NCI-H2227 (cell line): ENCODE measurements at regions not wholly inside any gene's neighbourhood (a gene's known extent, or its start where the extent isn't known, plus 50 kb on each side); places are given as distances from the start of the nearest gene placed in this dataset.

Experiments
- DNase-seq: peaks from one replicate; lab custom pipeline; 2025; ENCODE audit not compliant: unreplicated experiment; lab: John Stamatoyannopoulos, UW

- no peak for DNase-seq
Observed at GRCh38 chr2:17306706-17307105, 211.5 kb downstream of the RAD51AP2 start.

DNA sequence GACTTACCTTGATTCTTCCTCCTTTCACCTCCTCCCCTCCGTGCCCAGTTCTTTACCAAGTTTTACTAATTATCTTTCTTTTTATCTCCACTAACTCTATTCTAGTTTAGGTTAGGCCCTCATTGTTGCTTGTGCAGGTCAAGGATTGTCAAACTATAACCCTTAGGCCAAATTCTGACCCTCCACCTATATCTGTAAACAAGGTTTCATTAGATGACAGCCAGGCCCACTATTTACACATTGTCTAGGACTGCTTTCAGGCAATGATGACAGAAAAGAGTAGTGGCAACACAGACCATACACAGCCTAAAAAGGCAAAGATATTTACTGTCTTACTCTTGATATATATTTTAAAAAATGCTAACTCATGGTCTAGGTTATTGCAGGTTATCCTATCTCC is 212.0 kb downstream of the RAD51AP2 start:
- DNase-seq: no peak

DNA sequence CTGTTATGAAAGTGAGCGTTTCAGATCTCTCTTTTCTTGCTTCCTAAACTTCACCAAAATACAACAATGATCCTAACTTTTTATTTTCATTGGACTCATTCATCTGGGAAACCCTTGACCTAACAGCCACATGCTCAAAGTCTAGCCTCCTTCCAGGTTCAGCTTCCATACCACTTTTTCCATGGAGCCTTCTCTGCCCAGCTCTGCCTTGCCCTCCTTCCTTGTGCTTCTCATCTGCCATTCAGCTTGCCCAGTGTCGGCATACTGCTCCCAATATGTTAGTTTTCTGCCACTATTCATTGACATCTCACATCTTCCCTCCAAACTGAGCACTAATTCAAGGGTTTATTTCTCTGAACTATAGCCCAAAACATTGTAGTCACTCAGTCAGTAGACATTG is 214.7 kb downstream of the RAD51AP2 start:
- DNase-seq: no peak

DNA sequence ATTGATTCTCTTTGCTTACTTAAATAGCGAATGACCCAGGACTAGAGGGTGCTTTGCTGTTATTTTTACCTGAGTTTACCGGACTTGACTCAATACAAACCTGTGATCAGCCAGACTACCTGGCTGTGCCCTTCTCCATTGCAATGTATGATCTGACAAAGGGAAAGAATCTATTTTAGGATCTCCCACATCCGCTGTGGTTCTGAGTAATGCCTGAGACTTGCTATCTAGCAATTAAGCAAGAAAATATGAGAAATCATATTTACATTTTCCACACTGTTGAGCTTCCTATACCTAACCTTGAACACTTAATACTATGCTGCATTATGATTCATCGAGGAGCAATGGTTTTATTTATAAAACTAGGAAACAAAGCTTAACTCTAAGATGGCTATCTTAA is 215.2 kb downstream of the RAD51AP2 start:
- no peak for DNase-seq

DNA sequence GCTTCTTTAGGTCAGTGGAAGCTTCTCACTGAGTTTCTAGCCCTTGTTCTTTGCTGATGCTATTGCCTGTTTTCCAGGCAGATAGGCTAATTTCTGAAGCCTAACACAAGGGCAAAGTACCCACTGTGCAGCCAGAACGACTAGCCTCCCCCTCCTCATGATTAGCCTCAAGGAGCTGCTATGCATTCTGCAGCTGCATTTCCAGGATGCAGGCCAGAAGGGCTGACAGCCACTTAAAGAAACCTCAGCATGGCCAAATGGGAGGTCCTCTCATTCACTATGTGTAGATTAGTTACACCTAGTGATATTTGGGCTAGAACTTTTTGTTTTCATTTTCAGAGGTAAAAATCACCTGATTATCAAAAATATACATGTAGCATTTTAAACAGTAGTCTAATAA is 216.0 kb downstream of the RAD51AP2 start:
- no peak for DNase-seq

DNA sequence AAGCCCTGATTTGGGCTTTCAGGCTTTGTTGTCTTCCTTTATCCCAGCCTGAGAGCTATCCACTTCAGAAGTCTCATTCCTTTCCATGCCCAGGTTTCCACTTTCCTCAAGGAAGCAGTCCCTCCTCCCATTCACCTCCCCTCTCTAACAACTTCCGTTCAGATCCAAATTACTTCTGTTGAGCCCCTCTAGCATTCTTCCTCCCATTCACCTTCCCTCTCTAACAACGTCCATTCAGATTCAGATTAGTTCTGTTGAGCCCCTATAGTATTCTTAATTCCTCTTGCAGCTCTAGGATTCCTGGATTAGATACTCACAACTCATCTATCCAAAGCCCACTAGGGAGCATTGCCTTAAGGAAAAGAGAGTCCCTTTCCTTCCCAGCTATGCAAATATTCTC is 216.8 kb downstream of the RAD51AP2 start:
- no peak for DNase-seq

- no peak for DNase-seq
Observed at GRCh38 chr2:17299891-17300540, 218.2 kb downstream of the RAD51AP2 start.

DNA sequence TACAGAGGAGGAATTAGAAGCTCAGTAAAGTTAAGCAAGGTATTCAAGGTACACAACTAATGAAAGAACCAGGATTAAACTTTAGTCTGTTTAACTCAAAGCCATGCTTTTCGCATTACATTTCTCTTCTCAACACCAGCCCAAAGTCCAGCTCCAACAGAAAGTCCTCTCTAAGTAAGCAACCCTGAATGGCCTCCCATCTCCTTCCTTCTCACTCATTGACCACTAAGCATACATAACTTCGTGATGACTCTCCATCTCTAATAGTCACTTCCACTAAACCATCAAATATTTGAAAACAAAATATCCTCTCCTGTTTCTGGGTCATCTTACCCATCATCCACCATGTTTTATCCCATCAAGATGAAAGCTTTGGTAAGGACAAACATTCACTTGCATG is 219.8 kb downstream of the RAD51AP2 start:
- DNase-seq: no peak

- DNase-seq: no peak
Observed at GRCh38 chr2:17296686-17297085, 221.6 kb downstream of the RAD51AP2 start.

DNA sequence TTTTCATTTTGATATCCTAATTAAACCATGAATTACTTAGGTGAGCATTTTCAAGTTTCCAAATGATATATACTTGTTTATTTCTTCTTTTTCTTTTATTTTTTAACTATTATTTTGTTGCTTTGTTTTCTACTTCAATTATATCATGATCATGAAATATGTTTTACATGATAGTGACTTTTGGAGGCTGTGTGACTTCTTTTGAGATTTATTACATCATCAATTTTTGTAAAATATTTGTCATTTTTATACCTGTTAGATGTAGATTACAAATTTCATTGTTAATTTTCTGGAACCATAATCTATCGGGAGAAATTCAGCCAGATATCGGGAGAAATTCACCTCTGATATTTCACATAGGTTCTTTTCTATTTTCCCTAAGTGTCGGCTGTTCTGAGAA is 228.6 kb downstream of the RAD51AP2 start:
- no peak for DNase-seq

DNA sequence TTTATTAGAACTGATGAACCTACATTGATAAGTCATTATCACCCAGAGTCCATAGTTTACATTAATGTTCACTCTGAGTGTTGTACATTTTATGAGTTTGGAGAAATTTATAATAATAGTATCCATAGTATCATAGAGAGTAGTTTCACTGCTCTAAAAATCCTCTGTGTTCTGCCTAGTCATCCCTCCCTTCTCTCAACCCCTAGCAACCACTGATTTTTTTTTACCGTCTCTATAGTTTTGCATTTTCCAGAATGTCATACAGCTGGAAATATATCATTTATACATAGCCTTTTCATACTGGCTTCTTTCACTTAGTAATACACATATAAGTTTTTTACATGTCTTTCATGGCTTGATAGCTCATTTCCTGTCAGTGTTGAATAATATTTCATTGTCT is 231.1 kb downstream of the RAD51AP2 start:
- DNase-seq: no peak

DNA sequence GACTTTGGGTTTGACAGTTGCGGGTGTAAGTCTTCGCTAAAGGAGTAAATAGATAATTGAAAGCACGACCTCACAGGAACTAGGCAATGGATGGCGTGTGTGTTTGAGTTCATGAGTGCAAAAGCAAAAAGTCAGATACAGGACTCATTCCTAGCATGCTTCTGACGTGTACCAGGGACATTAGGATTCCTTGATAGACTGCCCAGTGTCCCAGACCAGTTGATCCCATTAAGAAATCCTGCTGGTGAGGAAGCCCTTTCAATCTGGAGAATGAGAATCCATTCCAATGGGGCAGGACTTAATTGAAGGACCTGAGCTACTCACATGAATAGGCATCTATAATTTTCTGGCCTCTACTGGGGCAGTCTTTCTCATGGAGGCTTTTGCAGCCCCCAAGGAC is 235.4 kb downstream of the RAD51AP2 start:
- DNase-seq: no peak

DNA sequence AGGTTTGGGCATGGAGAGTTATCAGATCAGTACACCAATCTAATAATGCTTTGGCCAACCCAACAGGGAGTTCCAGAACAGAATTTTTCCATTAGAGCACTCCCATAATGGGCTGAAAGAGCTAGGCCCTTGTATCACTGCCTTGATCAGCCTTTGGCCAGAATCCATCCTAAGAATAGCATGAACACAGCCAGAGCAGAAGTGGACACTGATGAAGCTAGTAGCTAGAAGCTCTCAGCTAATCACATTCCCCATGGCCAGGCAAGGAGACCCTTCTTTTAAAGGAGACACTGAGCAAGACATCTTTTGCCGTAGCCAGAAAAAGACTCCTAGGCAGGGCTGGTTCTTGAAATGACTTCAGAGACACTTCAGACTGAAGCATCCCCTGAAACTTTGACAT is 236.0 kb downstream of the RAD51AP2 start:
- no peak for DNase-seq

- no peak for DNase-seq
Observed at GRCh38 chr2:17276220-17276619, 242.0 kb downstream of the RAD51AP2 start.

- DNase-seq: peak; percentile 38
Observed at GRCh38 chr2:17272652-17273525, 245.4 kb downstream of the RAD51AP2 start.

DNA sequence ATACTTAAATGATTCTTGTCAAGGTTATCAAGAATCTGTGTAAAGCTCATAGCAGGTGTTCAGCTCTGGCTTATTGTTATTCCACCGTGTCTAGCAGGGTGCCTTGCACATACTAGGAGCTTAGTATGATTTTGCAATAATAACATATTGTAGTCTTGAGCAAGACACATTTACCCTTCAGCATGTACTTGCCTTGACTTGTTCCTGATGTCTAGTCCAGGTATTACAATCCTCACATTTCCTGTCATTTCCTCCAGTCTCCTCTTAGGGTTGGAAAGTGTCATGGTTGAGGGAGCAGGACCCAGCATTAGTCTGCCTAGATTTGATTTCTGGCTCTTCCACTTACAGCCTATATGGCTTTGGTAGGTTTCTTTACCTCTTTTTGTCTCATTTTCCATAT is 246.1 kb downstream of the RAD51AP2 start:
- DNase-seq: no peak

DNA sequence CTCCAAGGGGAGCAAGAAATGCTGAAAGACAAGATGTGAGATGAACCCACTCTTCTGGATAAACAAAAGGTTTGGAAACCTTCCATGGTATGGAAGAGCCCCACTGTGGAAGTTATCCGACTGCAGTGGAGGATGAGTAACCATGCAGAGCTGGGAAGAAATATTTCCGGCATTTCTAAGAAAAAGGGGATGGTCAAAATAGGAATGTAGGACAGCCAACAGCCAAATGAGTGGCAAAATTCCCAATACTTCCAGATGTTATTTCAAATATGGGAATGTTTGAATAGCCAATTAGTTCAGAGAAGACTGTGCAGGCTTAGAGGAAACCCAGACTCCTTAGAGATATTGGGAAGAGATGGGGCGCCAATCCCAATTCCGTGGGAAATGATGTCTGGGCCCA is 246.8 kb downstream of the RAD51AP2 start:
- no peak for DNase-seq

DNA sequence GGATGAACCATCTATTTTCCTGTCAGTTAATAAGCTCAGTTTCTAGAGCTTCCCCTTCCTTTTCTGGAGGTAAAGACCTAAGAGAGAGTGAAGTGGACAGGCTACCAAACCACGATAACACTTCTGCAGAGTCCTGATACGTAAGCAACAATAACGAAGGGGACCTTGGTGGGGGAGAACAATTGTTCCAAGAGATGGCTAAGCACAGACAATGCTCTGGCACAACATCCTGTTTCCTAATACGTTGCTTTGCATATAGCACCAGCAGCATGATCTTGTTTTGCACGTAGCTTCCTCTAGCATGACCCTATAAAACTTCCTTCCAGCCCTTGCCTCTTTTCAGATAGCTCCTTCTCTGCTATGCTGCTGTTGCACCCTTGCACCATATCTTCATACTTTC is 247.3 kb downstream of the RAD51AP2 start:
- no peak for DNase-seq

- DNase-seq: no peak
Observed at GRCh38 chr2:17263570-17263968, 254.7 kb downstream of the RAD51AP2 start.

DNA sequence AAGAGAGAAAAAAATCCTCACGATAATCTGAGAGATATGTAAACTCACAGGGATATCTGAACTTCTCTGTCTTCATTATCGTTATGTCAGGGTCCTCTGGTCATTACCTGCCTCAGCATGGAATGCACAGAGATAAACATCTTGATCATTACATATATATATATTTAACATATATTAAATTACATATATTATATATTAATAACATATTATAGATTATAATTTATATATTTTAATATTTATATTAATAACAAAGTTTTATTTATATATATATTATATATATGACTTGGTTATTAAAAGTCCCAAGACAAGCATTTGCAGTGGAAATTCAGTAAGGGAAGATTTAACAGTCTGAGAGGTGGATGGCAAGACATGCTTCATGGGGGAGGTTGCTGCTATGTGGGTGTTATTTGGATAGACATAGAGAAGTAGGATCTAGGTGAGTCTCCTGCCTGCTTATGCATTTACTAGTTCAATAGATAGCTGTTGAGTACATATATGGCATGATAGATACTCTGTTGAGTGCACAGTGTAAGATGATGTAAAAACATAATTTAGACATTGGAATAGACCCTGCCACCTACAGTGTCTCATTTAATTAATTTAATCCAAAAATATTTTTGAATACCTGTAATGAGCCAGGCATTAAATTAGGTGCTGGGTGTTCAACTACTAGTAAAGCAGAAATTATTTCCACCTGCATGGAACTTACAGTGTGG is 255.2 kb downstream of the RAD51AP2 start:
- DNase-seq: no peak

- no peak for DNase-seq
Observed at GRCh38 chr2:17259613-17260012, 258.6 kb downstream of the RAD51AP2 start.

DNA sequence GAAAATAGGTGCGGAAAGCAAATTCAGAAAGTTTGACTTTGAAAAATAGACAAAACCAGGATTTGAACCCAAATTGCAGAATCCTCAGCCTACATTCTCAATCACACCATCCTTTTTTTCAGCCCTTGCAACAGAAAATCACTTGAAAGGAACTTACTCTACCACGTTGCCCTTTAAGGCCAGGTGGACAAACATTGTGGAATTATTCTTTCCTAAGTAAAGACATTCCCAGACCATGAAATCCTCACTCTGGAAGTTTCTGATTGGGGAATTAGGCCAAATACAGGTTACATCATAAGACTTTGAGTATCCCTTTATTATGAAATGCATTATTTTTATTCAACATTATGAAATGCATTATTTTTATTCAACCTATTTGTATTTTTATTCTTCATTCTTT is 259.4 kb downstream of the RAD51AP2 start:
- no peak for DNase-seq
